IMR-90 (cell line): ENCODE measurements at regions not wholly inside any gene's neighbourhood (a gene's known extent, or its start where the extent isn't known, plus 50 kb on each side); places are given as distances from the start of the nearest gene placed in this dataset.

Experiments used
- ATAC-seq: fragments of 200-7000 bp; cut with Tn5 transposase; 2 replicates; pipeline ENCODE4 v1.9.1; 2020; ENCODE audit warnings: low read depth, mild to moderate bottlenecking, moderate library complexity
- BruUV-seq: library from RNA; stranded (reverse); fragments of 400-500 nt; replicated peaks from 2 replicates; lab custom pipeline; 2021; lab: Mats Ljungman, UMichigan
- CTCF ChIA-PET: fragments of 300-600 bp; formaldehyde crosslinking; extraction: SDS; loops from one replicate; lab custom pipeline; 2021; ENCODE audit warnings: antibody characterized with exemption; lab: Yijun Ruan, JAX
- POLR2A ChIA-PET: fragments of 300-600 bp; sonication (Branson Sonifier 250); formaldehyde crosslinking; loops from one replicate; lab custom pipeline; 2022; ENCODE audit warnings: antibody characterized with exemption; ENCODE audit not compliant: unreplicated experiment; lab: Charles Lee
- DNase-seq: peaks from one replicate; pipeline ENCODE4 v3.0.0; 2013
- H2AFZ ChIP-seq: replicated peaks from 2 replicates; pipeline ENCODE3; 2013; ENCODE audit warnings: low read length, mild to moderate bottlenecking; ENCODE audit not compliant: poor library complexity
- H2AK5ac ChIP-seq: 2 replicates; pipeline ENCODE4 v1.6.1; 2013; ENCODE audit warnings: low read depth, low read length, inconsistent platforms
- H2AK9ac ChIP-seq: replicated peaks from 2 replicates; pipeline ENCODE3; 2013; ENCODE audit warnings: mild to moderate bottlenecking, low read depth, low read length, moderate library complexity; ENCODE audit not compliant: poor library complexity
- H2BK120ac ChIP-seq: 2 replicates; pipeline ENCODE4 v1.6.1; 2013; ENCODE audit warnings: low read depth, low read length, inconsistent platforms
- H2BK15ac ChIP-seq: 3 replicates; pipeline ENCODE4 v1.6.1; 2013; ENCODE audit warnings: low read depth, low read length, inconsistent platforms
- H2BK20ac ChIP-seq: 2 replicates; pipeline ENCODE4 v1.6.1; 2013; ENCODE audit warnings: low read depth, mild to moderate bottlenecking, inconsistent platforms, low read length, moderate library complexity
- H2BK5ac ChIP-seq: 2 replicates; pipeline ENCODE4 v1.6.1; 2013; ENCODE audit warnings: mild to moderate bottlenecking, low read depth, low read length, inconsistent platforms; ENCODE audit not compliant: poor library complexity, severe bottlenecking
- H3K14ac ChIP-seq: replicated peaks from 2 replicates; pipeline ENCODE4 v1.6.1; 2013; ENCODE audit warnings: low read depth, low read length, inconsistent platforms
- H3K18ac ChIP-seq: 2 replicates; pipeline ENCODE4 v1.6.1; 2013; ENCODE audit warnings: low read depth, low read length, control low read depth
- H3K23ac ChIP-seq: 2 replicates; pipeline ENCODE4 v1.6.1; 2013; ENCODE audit warnings: low read depth, low read length, inconsistent platforms
- H3K27ac ChIP-seq: 2 replicates; pipeline ENCODE4 v1.5.1; 2013; ENCODE audit warnings: mild to moderate bottlenecking, control low read depth, low read length; ENCODE audit not compliant: insufficient read depth
- H3K27me3 ChIP-seq: 2 replicates; pipeline ENCODE4 v1.6.1; 2013; ENCODE audit warnings: low read length; ENCODE audit not compliant: control insufficient read depth, insufficient read depth
- H3K36me3 ChIP-seq: 2 replicates; pipeline ENCODE4 v1.6.1; 2013; ENCODE audit warnings: low read length, mixed read lengths; ENCODE audit not compliant: control insufficient read depth, insufficient read depth
- H3K4ac ChIP-seq: 2 replicates; pipeline ENCODE4 v1.6.1; 2013; ENCODE audit warnings: low read depth, low read length, inconsistent platforms
- H3K4me1 ChIP-seq: 2 replicates; pipeline ENCODE4 v1.6.1; 2013; ENCODE audit warnings: low read length, mixed read lengths; ENCODE audit not compliant: control insufficient read depth, insufficient read depth
- H3K4me2 ChIP-seq: 2 replicates; pipeline ENCODE4 v1.6.1; 2013; ENCODE audit warnings: low read depth, mild to moderate bottlenecking, control low read depth, low read length, moderate library complexity
- H3K4me3 ChIP-seq: 2 replicates; pipeline ENCODE4 v1.5.1; 2013; ENCODE audit warnings: low read depth, mild to moderate bottlenecking, control low read depth, low read length, moderate library complexity; ENCODE audit not compliant: insufficient read depth
- H3K56ac ChIP-seq: 2 replicates; pipeline ENCODE4 v1.6.1; 2013; ENCODE audit warnings: low read length, inconsistent platforms; ENCODE audit not compliant: insufficient read depth; ENCODE audit errors: extremely low read depth
- H3K79me1 ChIP-seq, 2 experiments: 2 replicates each; pipeline ENCODE4 v1.6.1; 2013; ENCODE audit warnings: low read length in 2 of 2, inconsistent platforms in 1 of 2, low read depth in 1 of 2
- H3K9ac ChIP-seq: 2 replicates; pipeline ENCODE4 v1.6.1; 2013; ENCODE audit warnings: low read depth, low read length, control low read depth
- H3K9me1 ChIP-seq: 2 replicates; pipeline ENCODE4 v1.6.1; 2013; ENCODE audit warnings: low read length, inconsistent platforms; ENCODE audit not compliant: insufficient read depth
- H3K9me3 ChIP-seq: 2 replicates; pipeline ENCODE4 v1.6.1; 2013; ENCODE audit warnings: low read length; ENCODE audit not compliant: control insufficient read depth, insufficient read depth
- H4K20me1 ChIP-seq: 2 replicates; pipeline ENCODE4 v1.6.1; 2013; ENCODE audit warnings: low read length, inconsistent platforms; ENCODE audit not compliant: insufficient read depth
- H4K5ac ChIP-seq: 2 replicates; pipeline ENCODE4 v1.6.1; 2013; ENCODE audit warnings: mild to moderate bottlenecking, low read depth, low read length, control low read depth
- H4K8ac ChIP-seq, 2 experiments: 2 replicates each; pipeline ENCODE4 v1.6.1; 2013; ENCODE audit warnings: low read depth in 2 of 2, low read length in 2 of 2, control low read depth in 1 of 2, inconsistent platforms in 1 of 2
- H4K91ac ChIP-seq: 2 replicates; pipeline ENCODE4 v1.6.1; 2013; ENCODE audit warnings: low read depth, low read length, inconsistent platforms; ENCODE audit not compliant: insufficient read depth
- BHLHE40 ChIP-seq: fragments of 150-350 bp; IDR thresholded peaks from 2 replicates; pipeline ENCODE4 v1.6.1; 2016; ENCODE audit warnings: mild to moderate bottlenecking, low read depth, low read length
- CEBPB ChIP-seq: IDR thresholded peaks from 2 replicates; pipeline ENCODE4 v1.6.1; 2012; ENCODE audit warnings: low read depth, low read length, improper control_type of control experiment
- CHD1 ChIP-seq: IDR thresholded peaks from 2 replicates; pipeline ENCODE4 v1.6.1; 2012; ENCODE audit warnings: low read depth, low read length, improper control_type of control experiment
- CTCF ChIP-seq: conservative IDR thresholded peaks from 2 replicates; pipeline ENCODE4 v1.5.1; 2012; ENCODE audit warnings: mild to moderate bottlenecking, low read depth, low read length, improper control_type of control experiment
- ELK1 ChIP-seq: fragments of 150-350 bp; IDR thresholded peaks from 2 replicates; pipeline ENCODE4 v1.6.1; 2016; ENCODE audit warnings: low read depth, mild to moderate bottlenecking, low read length, moderate library complexity, borderline replicate concordance
- FOS ChIP-seq: fragments of 150-350 bp; IDR thresholded peaks from 2 replicates; pipeline ENCODE4 v1.6.1; 2016; ENCODE audit warnings: low read depth, low read length
- MAZ ChIP-seq: IDR thresholded peaks from 2 replicates; pipeline ENCODE4 v1.6.1; 2012; ENCODE audit warnings: low read depth, mild to moderate bottlenecking, low read length, improper control_type of control experiment, moderate library complexity, borderline replicate concordance
- MXI1 ChIP-seq: IDR thresholded peaks from 2 replicates; pipeline ENCODE4 v1.6.1; 2012; ENCODE audit warnings: low read depth, mild to moderate bottlenecking, low read length, moderate library complexity, borderline replicate concordance
- POLR2A ChIP-seq: IDR thresholded peaks from 2 replicates; pipeline ENCODE4 v1.6.1; 2012; ENCODE audit warnings: mild to moderate bottlenecking, low read depth, low read length
- RAD21 ChIP-seq: IDR thresholded peaks from 2 replicates; pipeline ENCODE4 v1.6.1; 2012; ENCODE audit warnings: low read length, improper control_type of control experiment
- RCOR1 ChIP-seq: IDR thresholded peaks from 2 replicates; pipeline ENCODE4 v1.6.1; 2012; ENCODE audit warnings: mild to moderate bottlenecking, low read length, improper control_type of control experiment; ENCODE audit not compliant: insufficient replicate concordance
- RFX5 ChIP-seq: IDR thresholded peaks from 2 replicates; pipeline ENCODE4 v1.8.0; 2012; ENCODE audit warnings: low read depth, mild to moderate bottlenecking, low read length, moderate library complexity
- SMC3 ChIP-seq: fragments of 150-350 bp; IDR thresholded peaks from 2 replicates; pipeline ENCODE4 v1.6.1; 2016; ENCODE audit warnings: low read depth, mild to moderate bottlenecking, antibody characterized with exemption, low read length, moderate library complexity
- USF2 ChIP-seq: fragments of 150-350 bp; IDR thresholded peaks from 2 replicates; pipeline ENCODE4 v1.6.1; 2017; ENCODE audit warnings: mild to moderate bottlenecking, antibody characterized with exemption, low read length, low read depth
- WGBS, 2 experiments: methylation state at CpG; one replicate each; pipeline versions ENCODE4 v1.1.5 to v1.1.7; 2013; ENCODE audit warnings: missing lambda C conversion rate in 2 of 2; ENCODE audit not compliant: insufficient read length in 1 of 2; ENCODE audit errors: extremely low coverage in 2 of 2; 5-methylcytosine and 5-hydroxymethylcytosine counted together
- dilution Hi-C: fragments of 300-500 bp; cut with HindIII; formaldehyde crosslinking; loops from one replicate; pipeline ENCODE4 v1.14.3; 2018; ENCODE audit warnings: low sequenced_read_pairs; ENCODE audit not compliant: unreplicated experiment
- in situ Hi-C: fragments of 300-500 bp; cut with MboI; formaldehyde crosslinking; loops from 3 replicates; pipeline ENCODE4 v1.14.3; 2019; ENCODE audit warnings: low sequenced_read_pairs, inconsistent platforms, mixed read lengths
- intact Hi-C: fragments of 100-400 bp; cut with micrococcal nuclease; formaldehyde crosslinking; loops from 2 replicates; pipeline ENCODE4 v1.10.0; 2022

DNA sequence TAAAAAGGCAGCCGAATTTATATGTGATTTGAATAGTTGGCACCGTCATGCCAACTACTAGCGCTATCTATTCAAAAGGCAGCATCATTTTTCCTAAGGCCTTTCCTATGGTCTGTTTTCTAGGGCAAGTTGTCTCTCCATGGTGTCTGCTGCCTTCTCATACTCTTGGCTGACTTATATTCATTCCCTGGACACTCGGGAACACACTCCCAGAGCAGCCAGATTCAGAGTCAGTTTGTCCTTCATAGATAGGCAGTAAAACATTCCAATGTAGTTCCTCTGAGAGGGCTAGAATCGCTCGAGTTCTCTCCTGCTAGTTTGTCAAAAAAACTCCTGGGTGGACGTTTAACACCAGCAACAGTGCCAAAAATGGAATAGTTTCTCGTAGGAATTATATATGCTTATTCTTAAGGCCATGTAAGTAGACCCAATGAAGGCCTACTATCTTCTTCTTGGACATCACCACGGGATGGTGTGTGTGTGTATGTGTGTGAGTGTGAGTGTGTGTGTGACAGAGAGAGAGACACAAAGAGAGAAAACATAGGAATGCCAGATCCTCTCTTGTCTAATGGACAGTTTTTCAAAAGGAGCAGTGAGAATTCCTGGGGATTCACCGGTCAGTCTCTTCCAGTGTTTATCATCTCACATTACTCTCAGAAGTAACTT, 129.3 kb upstream of the CTAGE1 start:
- Histone ChIP-seq H3K56ac (no peak overlapping the region), H2BK120ac (peak overlapping the region; percentile 59), H3K79me1 (no peaks in the 10 kb centered on the region), H3K23ac (no peak overlapping the region; the same call in 1 of the 2 replicates), H4K8ac (0 out of 4 replicates have a peak overlapping the region, but pooled peaks of 1 of the 2 experiments have one; percentile 44), H2BK5ac (peak overlapping the region; percentile 69), H3K4ac (peak overlapping the region; percentile 67), H3K9me3 (no peaks in the 10 kb centered on the region), H3K27ac (no peak overlapping the region), H3K9ac (no peak overlapping the region), H3K4me3 (no peak overlapping the region), H2BK15ac (peak overlapping the region; percentile 69; the same call in 2 of the 3 replicates), H2BK20ac (peak overlapping the region; percentile 75; the same call in 1 of the 2 replicates), H3K4me1 (peaks cover 25% of the 10 kb centered on the region), H2AK5ac (peak overlapping the region; percentile 66; the same call in 1 of the 2 replicates), H2AK9ac (no peak overlapping the region), H4K20me1 (no peaks in the 10 kb centered on the region), H3K4me2 (peak overlapping the region; percentile 30; the same call in 1 of the 2 replicates), H4K5ac (peak overlapping the region; percentile 38; the same call in 1 of the 2 replicates), H3K36me3 (no peaks in the 10 kb centered on the region), H4K91ac (peak overlapping the region; percentile 21), H3K27me3 (no peaks in the 10 kb centered on the region; the same call in 1 of the 2 replicates), H2AFZ (no peak overlapping the region), H3K9me1 (peaks cover 19% of the 10 kb centered on the region), H3K18ac (peak overlapping the region; percentile 89), H3K14ac (peak overlapping the region; percentile 89)
- ChIA-PET POLR2A (no interaction called here), CTCF (no interaction called here)
- BruUV-seq: no TSS peak
- DNase-seq (no peak), ATAC-seq (peak; percentile 18; the same call in 1 of the 2 replicates)
- in situ Hi-C loops (no loop called here), intact Hi-C loops (no loop called here), dilution Hi-C loops (no loop called here)
- TF ChIP-seq CTCF: no peak
- no peak for TF ChIP-seq CHD1
- no peak for TF ChIP-seq BHLHE40
- TF ChIP-seq CEBPB: no peak
- TF ChIP-seq POLR2A: no peak
- TF ChIP-seq SMC3: no peak
- TF ChIP-seq MXI1: no peak
- TF ChIP-seq RCOR1: no peak
- no peak for TF ChIP-seq RAD21
- no peak for TF ChIP-seq USF2
- no peak for TF ChIP-seq RFX5
- TF ChIP-seq MAZ: no peak
- TF ChIP-seq ELK1: no peak
- no peak for TF ChIP-seq FOS
- WGBS, 2 experiments: 24% methylated on average over 3 of the region's 10 CpGs; no CpG with 5 or more reads in 1 of the 2 experiments
